Keratinocyte (primary cell): ENCODE measurements at regions not wholly inside any gene's neighbourhood (a gene's known extent, or its start where the extent isn't known, plus 50 kb on each side); places are given as distances from the start of the nearest gene placed in this dataset.

Experiments used
- DNase-seq: peaks from one replicate; pipeline ENCODE4 v3.0.0-alpha.2; 2011; ENCODE audit warnings: low read depth, missing footprints, low spot score
- FAIRE-seq: peaks from 2 replicates; lab custom pipeline; 2011; peaks lifted over from hg19 to GRCh38; lab: Jason Lieb, UNC
- H2AFZ ChIP-seq: 2 replicates; pipeline ENCODE4 v1.6.0; 2012; ENCODE audit warnings: low read length, control low read depth, inconsistent platforms; ENCODE audit not compliant: control insufficient read depth
- H3K27ac ChIP-seq: 2 replicates; pipeline ENCODE4 v1.5.1; 2011; ENCODE audit warnings: low read length; ENCODE audit not compliant: control insufficient read depth, insufficient read depth
- H3K27me3 ChIP-seq: 3 replicates; pipeline ENCODE4 v1.6.0; 2011; ENCODE audit warnings: low read length; ENCODE audit not compliant: control insufficient read depth, insufficient read depth; ENCODE audit errors: extremely low read depth
- H3K36me3 ChIP-seq, 2 experiments: 2 replicates in 1 of 2; 3 replicates in 1 of 2; pipeline ENCODE4 v1.5.1; 2011; ENCODE audit warnings: low read length in 2 of 2, mild to moderate bottlenecking in 1 of 2; ENCODE audit not compliant: control insufficient read depth in 2 of 2, insufficient read depth in 2 of 2; ENCODE audit errors: extremely low read depth in 1 of 2
- H3K4me1 ChIP-seq: 3 replicates; pipeline ENCODE4 v1.5.1; 2011; ENCODE audit warnings: low read length; ENCODE audit not compliant: control insufficient read depth, insufficient read depth; ENCODE audit errors: extremely low read depth
- H3K4me2 ChIP-seq: 3 replicates; pipeline ENCODE4 v1.6.0; 2011; ENCODE audit warnings: low read depth, low read length; ENCODE audit not compliant: control insufficient read depth, insufficient read depth; ENCODE audit errors: extremely low read depth
- H3K4me3 ChIP-seq, 3 experiments: fragments of 200-600 bp in 1 of 3; sonication (generic) in 1 of 3; 2 replicates in 2 of 3; 3 replicates in 1 of 3; pipeline ENCODE4 v1.5.1; 2011 to 2016; ENCODE audit warnings: low read length in 3 of 3, mild to moderate bottlenecking in 3 of 3, control low read depth in 2 of 3, inconsistent platforms in 1 of 3, low read depth in 1 of 3, mixed read lengths in 1 of 3, mixed run types in 1 of 3, moderate library complexity in 1 of 3; ENCODE audit not compliant: control insufficient read depth in 2 of 3, insufficient read depth in 2 of 3; ENCODE audit errors: extremely low read depth in 1 of 3
- H3K79me2 ChIP-seq: 2 replicates; pipeline ENCODE4 v1.6.0; 2012; ENCODE audit warnings: low read length; ENCODE audit not compliant: control insufficient read depth, insufficient read depth
- H3K9ac ChIP-seq: 3 replicates; pipeline ENCODE4 v1.6.0; 2011; ENCODE audit warnings: low read length; ENCODE audit not compliant: control insufficient read depth, insufficient read depth; ENCODE audit errors: extremely low read depth
- H3K9me1 ChIP-seq: 3 replicates; pipeline ENCODE4 v1.6.0; 2011; ENCODE audit warnings: low read length; ENCODE audit not compliant: control insufficient read depth, insufficient read depth; ENCODE audit errors: extremely low read depth
- H3K9me3 ChIP-seq: 2 replicates; pipeline ENCODE4 v1.5.1; 2012; ENCODE audit warnings: low read depth, low read length; ENCODE audit not compliant: control insufficient read depth
- H4K20me1 ChIP-seq: 3 replicates; pipeline ENCODE4 v1.6.0; 2011; ENCODE audit warnings: low read length; ENCODE audit not compliant: control insufficient read depth, insufficient read depth; ENCODE audit errors: extremely low read depth
- EZH2 ChIP-seq: IDR thresholded peaks from one replicate; pipeline ENCODE4 v1.6.1; 2012; ENCODE audit warnings: inconsistent platforms, mild to moderate bottlenecking, low read length, moderate library complexity
- dilution Hi-C: fragments of 300-500 bp; cut with MboI; formaldehyde crosslinking; loops from one replicate; pipeline ENCODE4 v1.7.0; 2020; ENCODE audit warnings: low sequenced_read_pairs; ENCODE audit not compliant: extremely low pct_ligation_motif_present
- TF ChIP-seq, protein P1 (sequence below), 3 experiments: IDR thresholded peaks in 1 of 3; conservative IDR thresholded peaks in 1 of 3; optimal IDR thresholded peaks in 1 of 3; 2 replicates in 2 of 3; 3 replicates in 1 of 3; pipeline versions ENCODE3 to v1.5.1; 2011; ENCODE audit warnings: low read length in 3 of 3, mild to moderate bottlenecking in 3 of 3, moderate library complexity in 2 of 3, control low read depth in 1 of 3, inconsistent platforms in 1 of 3; ENCODE audit not compliant: insufficient read depth in 2 of 3; ENCODE audit errors: extremely low read depth in 1 of 3

DNA sequence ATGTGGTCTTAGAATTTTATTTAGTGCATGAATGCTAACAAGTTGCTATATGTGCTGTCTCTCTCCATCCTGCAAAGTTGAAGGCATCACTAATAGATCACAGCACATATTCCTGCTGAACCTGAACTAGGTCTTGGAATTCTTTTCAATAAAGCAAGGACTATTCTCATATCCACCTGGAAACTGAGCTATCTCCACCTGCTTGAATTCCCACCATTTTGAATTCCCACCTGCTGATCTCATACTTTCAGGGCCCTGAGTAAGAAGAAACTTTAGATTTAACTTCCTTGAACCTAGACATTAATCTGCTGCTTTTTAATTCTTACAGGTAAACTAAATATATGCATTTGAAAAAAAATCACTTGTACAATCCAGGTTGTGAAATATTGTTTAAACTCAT lies 445.3 kb upstream of the CCL2 start:
- Histone ChIP-seq H3K27ac (no peak overlapping the region), H3K4me3 (no peak overlapping the region), H4K20me1 (no peaks in the 10 kb centered on the region), H3K4me2 (no peak overlapping the region), H3K79me2 (no peaks in the 10 kb centered on the region), H3K4me1 (no peaks in the 10 kb centered on the region), H3K36me3 (no peaks in the 10 kb centered on the region), H3K9ac (no peak overlapping the region), H3K27me3 (no peaks in the 10 kb centered on the region), H3K9me1 (no peaks in the 10 kb centered on the region), H2AFZ (no peak overlapping the region), H3K9me3 (no peaks in the 10 kb centered on the region)
- dilution Hi-C loops, result no loop called here
- FAIRE-seq (no peak), DNase-seq (no peak)
- TF ChIP-seq, protein P1, sequence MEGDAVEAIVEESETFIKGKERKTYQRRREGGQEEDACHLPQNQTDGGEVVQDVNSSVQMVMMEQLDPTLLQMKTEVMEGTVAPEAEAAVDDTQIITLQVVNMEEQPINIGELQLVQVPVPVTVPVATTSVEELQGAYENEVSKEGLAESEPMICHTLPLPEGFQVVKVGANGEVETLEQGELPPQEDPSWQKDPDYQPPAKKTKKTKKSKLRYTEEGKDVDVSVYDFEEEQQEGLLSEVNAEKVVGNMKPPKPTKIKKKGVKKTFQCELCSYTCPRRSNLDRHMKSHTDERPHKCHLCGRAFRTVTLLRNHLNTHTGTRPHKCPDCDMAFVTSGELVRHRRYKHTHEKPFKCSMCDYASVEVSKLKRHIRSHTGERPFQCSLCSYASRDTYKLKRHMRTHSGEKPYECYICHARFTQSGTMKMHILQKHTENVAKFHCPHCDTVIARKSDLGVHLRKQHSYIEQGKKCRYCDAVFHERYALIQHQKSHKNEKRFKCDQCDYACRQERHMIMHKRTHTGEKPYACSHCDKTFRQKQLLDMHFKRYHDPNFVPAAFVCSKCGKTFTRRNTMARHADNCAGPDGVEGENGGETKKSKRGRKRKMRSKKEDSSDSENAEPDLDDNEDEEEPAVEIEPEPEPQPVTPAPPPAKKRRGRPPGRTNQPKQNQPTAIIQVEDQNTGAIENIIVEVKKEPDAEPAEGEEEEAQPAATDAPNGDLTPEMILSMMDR (optimal IDR thresholded peaks at IDR 0.05 in 1 of 3, IDR thresholded peaks at IDR 0.05 in 1 of 3, conservative IDR thresholded peaks at IDR 0.05 in 1 of 3; ENCODE audit: extremely low read depth in 1 of 3, insufficient read depth in 2 of 3, low read length in 3 of 3), result no peak
- no peak for TF ChIP-seq EZH2

DNA sequence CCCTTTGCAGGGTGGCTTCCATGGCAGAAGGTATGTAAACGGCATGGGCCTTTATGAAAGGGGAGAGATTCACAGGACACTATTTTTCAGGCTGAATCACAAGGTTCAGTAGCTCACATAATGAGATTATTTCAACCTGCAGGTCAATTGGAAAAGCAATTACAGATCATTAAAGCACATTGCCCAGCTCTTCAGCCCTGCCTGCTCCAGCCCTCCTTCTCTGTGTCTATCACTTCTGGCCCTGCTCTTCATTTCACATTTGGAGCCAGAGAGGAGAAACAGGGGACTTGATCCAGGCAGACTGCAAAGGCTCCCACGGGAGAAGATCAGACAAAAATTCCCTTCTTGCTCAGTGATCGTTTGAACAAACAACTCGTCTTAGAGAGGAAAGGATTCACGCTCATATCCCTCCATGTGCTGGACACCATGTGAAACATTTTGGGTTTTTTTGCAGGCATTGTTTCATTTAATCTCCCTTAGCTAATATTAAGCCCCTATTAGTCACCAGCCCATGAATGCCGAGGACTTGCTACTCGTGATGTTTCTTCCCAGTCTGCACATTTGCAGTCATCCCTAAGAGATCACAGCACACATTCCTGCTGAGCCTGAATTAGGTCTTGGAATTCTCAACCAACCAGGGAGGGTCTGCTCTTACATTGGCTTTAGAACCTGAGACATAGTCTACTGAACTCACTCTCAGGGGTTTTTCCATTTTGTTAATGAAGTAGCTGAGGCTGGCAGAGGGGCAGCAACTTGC lies 443.9 kb upstream of the CCL2 start:
- H3K9me1 ChIP-seq, result no peaks in the 10 kb centered on the region
- no peak overlapping the region for H3K27ac ChIP-seq
- no peak overlapping the region for H3K9ac ChIP-seq
- dilution Hi-C loops, result no loop called here
- FAIRE-seq (no peak), DNase-seq (no peak)
- H3K4me3 ChIP-seq, result no peak overlapping the region
- H3K9me3 ChIP-seq, result no peaks in the 10 kb centered on the region
- H4K20me1 ChIP-seq, result no peaks in the 10 kb centered on the region
- TF ChIP-seq, protein P1 (optimal IDR thresholded peaks at IDR 0.05 in 1 of 3, IDR thresholded peaks at IDR 0.05 in 1 of 3, conservative IDR thresholded peaks at IDR 0.05 in 1 of 3; ENCODE audit: extremely low read depth in 1 of 3, insufficient read depth in 2 of 3, low read length in 3 of 3), result no peak
- TF ChIP-seq EZH2, result no peak
- H3K36me3 ChIP-seq, result no peaks in the 10 kb centered on the region
- H3K27me3 ChIP-seq, result no peaks in the 10 kb centered on the region
- H3K4me1 ChIP-seq, result no peaks in the 10 kb centered on the region
- H3K4me2 ChIP-seq, result no peak overlapping the region
- no peaks in the 10 kb centered on the region for H3K79me2 ChIP-seq
- H2AFZ ChIP-seq, result no peak overlapping the region
